C4-2B (cell line): ENCODE measurements at regions not wholly inside any gene's neighbourhood (a gene's known extent, or its start where the extent isn't known, plus 50 kb on each side); places are given as distances from the start of the nearest gene placed in this dataset.

Experiments
- ZFX ChIP-seq: fragments of 450-650 bp; IDR thresholded peaks from 2 replicates; pipeline ENCODE4 v1.6.1; 2017
- TF ChIP-seq, protein P1 (sequence below): fragments of 450-650 bp; conservative IDR thresholded peaks from 2 replicates; pipeline ENCODE4 v1.5.1; 2017; ENCODE audit warnings: mild to moderate bottlenecking

DNA sequence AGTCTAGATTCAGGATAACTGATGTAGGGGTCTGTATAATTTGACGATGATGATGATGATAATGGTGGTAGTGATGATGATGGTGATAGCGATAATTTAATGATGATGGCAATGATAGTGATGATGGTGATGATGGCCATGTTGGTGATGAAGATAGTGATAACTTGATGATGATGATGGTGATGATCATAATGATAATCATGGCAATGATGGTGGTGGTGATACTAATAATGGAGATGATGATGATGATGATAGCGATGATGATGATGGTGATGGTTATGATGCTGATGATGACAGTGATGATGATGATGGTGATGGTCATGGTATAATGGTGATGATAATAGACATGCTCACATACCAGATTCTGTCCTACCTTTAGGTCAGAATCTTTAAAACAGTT lies 66.2 kb upstream of the SEZ6L start:
- TF ChIP-seq, protein P1, sequence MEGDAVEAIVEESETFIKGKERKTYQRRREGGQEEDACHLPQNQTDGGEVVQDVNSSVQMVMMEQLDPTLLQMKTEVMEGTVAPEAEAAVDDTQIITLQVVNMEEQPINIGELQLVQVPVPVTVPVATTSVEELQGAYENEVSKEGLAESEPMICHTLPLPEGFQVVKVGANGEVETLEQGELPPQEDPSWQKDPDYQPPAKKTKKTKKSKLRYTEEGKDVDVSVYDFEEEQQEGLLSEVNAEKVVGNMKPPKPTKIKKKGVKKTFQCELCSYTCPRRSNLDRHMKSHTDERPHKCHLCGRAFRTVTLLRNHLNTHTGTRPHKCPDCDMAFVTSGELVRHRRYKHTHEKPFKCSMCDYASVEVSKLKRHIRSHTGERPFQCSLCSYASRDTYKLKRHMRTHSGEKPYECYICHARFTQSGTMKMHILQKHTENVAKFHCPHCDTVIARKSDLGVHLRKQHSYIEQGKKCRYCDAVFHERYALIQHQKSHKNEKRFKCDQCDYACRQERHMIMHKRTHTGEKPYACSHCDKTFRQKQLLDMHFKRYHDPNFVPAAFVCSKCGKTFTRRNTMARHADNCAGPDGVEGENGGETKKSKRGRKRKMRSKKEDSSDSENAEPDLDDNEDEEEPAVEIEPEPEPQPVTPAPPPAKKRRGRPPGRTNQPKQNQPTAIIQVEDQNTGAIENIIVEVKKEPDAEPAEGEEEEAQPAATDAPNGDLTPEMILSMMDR, result no peak
- TF ChIP-seq ZFX, result no peak
